ENCODE measurements at regions not wholly inside any gene's neighbourhood (a gene's known extent, or its start where the extent isn't known, plus 50 kb on each side); places are given as distances from the start of the nearest gene placed in this dataset.

DNA sequence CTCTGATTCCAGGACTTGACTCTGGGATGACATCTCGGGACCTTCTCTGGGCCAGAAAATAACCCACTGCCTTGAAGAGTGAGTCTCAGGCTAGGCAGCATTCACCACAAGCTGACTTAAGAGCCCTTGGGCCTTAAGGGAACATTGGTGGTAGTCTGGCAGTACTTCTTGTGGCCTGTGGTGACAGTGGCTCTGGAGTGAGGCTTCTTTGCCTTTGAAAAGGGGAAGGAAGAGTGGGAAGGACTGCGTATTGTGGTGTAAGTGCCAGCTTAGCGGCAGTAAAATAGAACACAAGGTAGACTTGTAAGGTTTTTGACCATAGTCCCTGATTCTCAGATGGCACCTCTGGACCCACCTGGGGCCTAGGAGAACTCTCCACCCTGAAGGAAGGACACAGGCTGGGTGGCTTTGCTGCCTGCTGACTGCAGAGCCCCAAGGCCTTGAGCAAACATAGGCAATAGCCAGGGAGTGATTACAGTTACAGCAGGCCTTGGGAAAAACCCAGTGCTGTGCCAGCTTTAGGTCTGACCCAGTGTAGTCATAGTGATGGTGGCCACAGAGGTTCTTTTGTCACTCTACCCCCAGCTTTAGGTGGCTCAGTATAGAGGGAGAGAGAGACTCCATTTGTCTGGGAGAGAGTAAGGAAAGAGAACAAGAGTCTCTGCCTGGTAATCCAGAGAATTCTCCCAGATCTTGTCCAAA is 483.9 kb downstream of the SH2D4B start:
- DNase-seq (ENCODE audit: low read depth): no peak

- no peak for DNase-seq (ENCODE audit: low read depth)
These were observed 488.9 kb downstream of the SH2D4B start for GRCh38 chr10:81026591-81026990.

DNA sequence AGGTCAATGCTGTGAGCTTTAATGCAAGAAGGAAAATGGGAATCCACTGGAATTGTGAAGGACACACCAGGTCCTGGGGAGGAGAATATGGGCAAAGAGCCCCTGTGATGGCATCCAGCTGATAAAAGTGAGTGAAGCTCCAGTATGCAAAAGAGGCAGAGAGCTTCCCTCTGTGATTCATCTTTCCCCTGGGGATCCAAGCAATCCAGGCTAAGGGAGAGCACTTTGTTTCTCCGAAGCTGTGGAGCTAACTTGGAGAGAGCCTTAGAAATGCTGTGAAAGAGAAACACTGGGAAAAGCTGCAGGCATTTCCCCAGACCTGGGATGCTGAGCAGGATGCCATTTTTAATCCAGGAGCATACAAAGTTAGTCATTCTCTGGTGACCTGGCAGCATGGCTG is 489.5 kb downstream of the SH2D4B start:
- DNase-seq (ENCODE audit: low read depth): no peak

- no peak for DNase-seq (ENCODE audit: low read depth)
These were observed 490.0 kb downstream of the SH2D4B start for GRCh38 chr10:81027706-81028105.

DNA sequence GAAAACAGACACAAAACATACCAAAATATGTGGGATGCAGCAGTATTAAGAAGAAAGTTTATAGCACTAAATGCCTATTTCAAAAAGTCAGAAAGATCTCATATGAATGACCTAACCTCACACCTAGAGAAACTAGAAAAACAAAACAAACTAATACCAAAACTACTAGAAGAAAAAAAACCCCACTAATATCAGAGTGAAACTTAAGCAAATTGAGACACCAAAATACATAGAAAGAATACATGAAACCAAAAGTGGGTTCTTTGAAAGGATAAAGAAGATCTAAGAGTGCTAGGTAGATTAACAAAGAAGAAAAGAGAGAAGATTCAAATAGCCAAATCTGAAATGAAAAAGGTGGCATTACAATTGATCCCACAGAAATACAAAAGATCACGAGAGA is 494.1 kb downstream of the SH2D4B start:
- no peak for DNase-seq (ENCODE audit: low read depth)

DNA sequence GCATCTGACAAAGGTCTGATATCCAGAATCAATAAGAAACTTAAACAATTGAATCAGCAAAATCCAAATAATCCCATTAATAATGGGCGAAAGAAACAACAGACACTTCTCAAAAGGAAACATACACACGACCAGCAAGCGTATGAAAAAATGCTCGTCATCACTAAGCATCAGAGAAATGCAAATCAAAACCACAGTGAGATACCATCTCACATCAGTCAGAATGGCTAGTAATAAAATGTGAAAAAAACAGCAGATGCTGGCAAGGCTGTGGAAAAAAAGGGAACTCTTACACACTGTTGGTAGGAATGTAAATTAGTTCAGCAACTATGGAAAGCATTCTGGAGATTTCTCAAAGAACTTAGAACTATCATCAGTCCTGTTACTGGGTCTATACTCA is 496.7 kb downstream of the SH2D4B start:
- DNase-seq (ENCODE audit: low read depth): no peak

DNA sequence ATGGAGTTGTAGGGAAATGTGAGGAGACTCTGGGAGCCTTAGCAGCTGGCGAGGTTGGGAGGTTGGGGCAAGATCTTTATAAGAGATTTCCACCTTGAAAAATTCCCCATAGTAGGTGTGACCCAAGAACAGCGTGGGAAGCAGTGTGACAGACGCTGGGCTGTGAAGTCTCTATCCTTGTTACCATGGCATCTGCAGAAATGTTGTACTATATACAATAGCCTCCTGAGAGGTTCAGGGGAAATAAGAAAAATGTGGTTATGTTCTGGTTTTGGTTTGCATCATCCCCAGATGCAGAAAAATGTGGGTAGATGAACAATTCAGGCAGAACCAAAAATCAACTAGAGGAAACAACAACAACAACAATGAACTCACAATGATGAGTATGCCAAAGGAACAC is 498.6 kb downstream of the SH2D4B start:
- DNase-seq (ENCODE audit: low read depth): no peak

DNA sequence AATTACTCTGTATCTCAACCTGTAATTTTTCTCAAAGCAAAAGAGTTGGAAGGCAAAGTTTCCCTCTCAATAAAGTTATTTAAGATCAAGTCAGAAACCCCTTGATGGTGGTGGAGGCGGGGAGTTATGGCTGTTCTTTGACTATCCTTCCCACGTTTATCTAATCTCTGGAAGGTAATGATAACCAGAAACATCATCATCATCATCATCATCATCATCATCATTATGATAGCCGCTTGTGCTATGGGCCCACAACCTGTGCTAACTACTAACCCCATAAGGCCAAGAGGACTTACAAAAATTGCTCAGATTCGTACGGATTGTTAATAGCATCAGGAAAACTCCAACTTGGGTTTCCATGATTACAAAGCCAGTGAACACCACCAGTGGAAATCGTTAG is 502.3 kb downstream of the SH2D4B start:
- DNase-seq (ENCODE audit: low read depth): no peak

- DNase-seq (ENCODE audit: low read depth): no peak
These were observed 503.2 kb downstream of the SH2D4B start for GRCh38 chr10:81040940-81041339.

- DNase-seq (ENCODE audit: low read depth): no peak
These were observed 504.9 kb downstream of the SH2D4B start for GRCh38 chr10:81042647-81043046.

GRCh38 chr10:81065474-81065873 is 527.8 kb downstream of the SH2D4B start:
- no peak for DNase-seq (ENCODE audit: low read depth)

GRCh38 chr10:81068460-81068859 is 530.8 kb downstream of the SH2D4B start:
- DNase-seq (ENCODE audit: low read depth): no peak

GRCh38 chr10:81071087-81071796 is 533.5 kb downstream of the SH2D4B start:
- no peak for DNase-seq (ENCODE audit: low read depth)

- DNase-seq (ENCODE audit: low read depth): no peak
These were observed 535.5 kb downstream of the SH2D4B start for GRCh38 chr10:81073155-81073554.

GRCh38 chr10:81081887-81082620 is 544.4 kb downstream of the SH2D4B start:
- DNase-seq (ENCODE audit: low read depth): no peak

GRCh38 chr10:81082621-81083376 is 545.1 kb downstream of the SH2D4B start:
- no peak for DNase-seq (ENCODE audit: low read depth)

DNA sequence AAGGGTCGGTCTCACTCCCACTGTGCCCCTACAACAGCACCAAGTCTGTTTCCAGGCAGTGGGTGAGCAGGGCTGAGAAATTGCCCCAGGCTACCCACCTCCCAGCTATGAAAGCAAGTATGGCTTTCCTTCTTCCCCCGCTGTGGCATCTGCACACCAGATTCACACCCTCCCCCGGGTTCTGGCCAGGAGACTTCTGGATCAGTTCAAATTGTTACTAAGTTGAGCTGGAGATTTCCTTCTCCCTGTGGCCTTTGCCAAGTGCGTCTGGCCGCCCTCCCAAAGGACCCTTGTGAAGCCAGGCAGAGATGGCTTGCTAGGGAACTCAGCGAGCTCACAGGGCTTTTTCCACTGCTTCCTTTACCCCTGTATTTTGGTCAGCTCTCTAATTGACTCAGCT is 555.4 kb downstream of the SH2D4B start:
- DNase-seq (ENCODE audit: low read depth): no peak

DNA sequence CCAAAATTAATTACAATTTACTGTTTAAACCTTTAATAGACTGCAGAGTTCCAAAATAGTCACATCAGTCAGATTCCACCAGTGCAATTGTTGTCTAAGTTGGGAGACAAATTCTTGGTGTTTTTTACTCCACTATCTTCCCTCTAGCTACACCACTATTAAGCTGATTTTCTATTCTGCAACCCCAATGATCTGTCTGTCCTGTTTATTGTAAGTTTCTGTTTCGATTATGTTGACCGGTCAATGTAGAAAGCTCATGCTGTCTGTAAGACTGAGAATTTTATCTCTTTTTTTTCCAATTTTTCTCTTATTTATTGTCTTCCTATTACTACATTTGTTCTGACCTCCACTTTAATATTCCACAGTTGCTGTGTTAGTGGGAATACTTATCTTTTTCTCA is 557.5 kb downstream of the SH2D4B start:
- DNase-seq (ENCODE audit: low read depth): no peak

DNA sequence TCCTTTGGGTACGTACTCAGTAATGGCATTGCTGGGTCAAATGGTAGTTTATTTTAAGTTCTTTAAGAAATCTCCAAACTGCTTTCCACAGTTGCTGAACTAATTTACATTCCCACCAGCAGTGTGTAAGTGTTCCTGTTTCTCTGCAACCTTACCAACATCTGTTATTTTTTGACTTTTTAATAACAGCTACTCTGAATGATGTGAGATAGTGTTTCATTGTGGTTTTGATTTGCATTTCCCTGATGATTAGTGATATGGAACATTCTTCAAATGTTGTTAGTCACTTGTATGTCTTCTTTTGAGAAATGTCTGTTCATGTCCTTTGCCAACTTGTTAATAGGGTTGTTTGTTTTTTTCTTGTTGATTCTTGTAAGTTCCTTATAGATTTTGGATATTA is 558.9 kb downstream of the SH2D4B start:
- no peak for DNase-seq (ENCODE audit: low read depth)

DNA sequence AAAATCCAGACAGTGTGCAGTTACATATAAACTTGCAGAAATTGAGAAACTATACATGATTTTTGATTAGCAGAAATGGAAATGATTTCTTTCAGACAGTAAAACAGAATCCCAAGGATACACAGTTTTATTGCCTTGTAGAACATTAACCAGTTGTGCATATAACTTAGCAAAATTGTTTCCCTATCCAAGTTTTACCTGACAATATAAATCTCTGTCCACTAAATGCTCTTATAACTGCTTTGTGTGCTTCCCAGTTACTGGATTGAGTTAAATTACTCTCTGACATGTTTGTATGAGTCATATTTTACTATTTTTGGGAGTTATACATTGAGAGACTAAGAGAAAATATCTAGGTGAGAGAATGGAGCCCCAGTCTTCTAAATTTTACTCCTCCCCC is 563.4 kb downstream of the SH2D4B start:
- DNase-seq (ENCODE audit: low read depth): no peak

DNA sequence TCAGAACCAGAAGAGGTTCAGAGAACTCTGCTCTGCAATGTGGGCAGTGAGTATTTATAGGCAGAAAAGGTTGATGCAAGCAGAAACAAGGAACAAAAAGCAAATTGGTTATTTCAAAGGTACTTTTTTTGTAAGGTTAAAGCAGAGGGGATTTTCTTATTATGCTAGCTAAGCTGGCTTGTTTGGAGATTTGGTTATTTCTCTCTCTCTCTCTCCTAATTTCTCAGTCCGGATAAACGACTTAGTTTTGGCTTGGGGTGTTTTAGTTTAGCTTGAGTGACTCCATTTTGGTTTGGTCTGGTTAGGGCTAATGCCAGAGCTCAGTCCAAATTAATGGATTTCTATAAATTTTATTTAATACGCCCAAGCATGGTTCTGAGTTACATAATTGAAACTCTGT is 566.8 kb downstream of the SH2D4B start:
- no peak for DNase-seq (ENCODE audit: low read depth)

DNA sequence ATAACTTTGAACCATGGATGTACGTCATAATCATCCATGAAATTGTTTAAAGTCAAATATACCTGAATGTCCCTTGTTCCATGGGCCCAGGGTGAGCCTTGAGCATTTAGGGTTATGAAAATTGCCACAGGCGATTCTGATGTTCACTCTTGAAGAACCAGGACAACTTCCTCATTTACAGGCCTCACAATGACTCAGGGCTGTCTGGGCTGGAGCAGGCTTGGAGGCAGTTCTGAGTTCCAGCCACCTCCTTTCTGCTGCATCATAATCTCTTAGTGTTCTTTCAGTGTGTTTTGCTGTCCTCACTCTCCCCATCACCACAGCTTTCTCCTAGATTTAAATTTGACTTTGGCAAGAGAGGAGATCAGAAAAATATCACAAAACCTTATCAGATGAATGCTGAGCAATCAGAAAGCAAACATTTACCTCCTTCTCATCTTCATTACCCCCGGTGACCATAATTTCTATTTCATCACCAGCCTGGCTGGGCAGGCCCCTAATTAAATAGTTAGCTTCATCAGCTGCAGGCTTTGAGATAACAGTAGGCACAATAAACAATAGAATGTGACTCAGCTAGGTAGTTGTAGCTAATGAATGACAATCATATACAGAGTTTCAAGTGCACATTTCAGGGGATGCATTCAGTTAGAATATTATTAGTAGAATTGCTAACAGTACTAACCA is 571.0 kb downstream of the SH2D4B start:
- DNase-seq (ENCODE audit: low read depth): no peak
